ENCODE measurements at regions not wholly inside any gene's neighbourhood (a gene's known extent, or its start where the extent isn't known, plus 50 kb on each side); places are given as distances from the start of the nearest gene placed in this dataset.

- TF ChIP-seq CTCF (IDR thresholded peaks at IDR 0.05; ENCODE audit: low read depth, low read length), result no peak
- no peak for TF ChIP-seq EZH2phosphoT487 (IDR thresholded peaks at IDR 0.05; ENCODE audit: low read depth)
These were observed 55.1 kb upstream of the MYB start for GRCh38 chr6:135126034-135126433.

Data from OCI-LY3 (cell line).